H9 (cell line): ENCODE measurements at regions not wholly inside any gene's neighbourhood (a gene's known extent, or its start where the extent isn't known, plus 50 kb on each side); places are given as distances from the start of the nearest gene placed in this dataset.
A peak's percentile ranks its signal among the peaks of the same experiment; 100 is the strongest.

Source experiments
- DNase-seq: peaks from one replicate; pipeline ENCODE4 v3.0.0-alpha.2; 2017
- H2AFZ ChIP-seq: one replicate; pipeline ENCODE4 v1.6.1; 2013; ENCODE audit warnings: mild to moderate bottlenecking, low read length, control low read depth, moderate library complexity
- H2AK5ac ChIP-seq: 2 replicates; pipeline ENCODE4 v1.6.1; 2013; ENCODE audit warnings: low read length, control low read depth, mixed read lengths; ENCODE audit not compliant: insufficient read length
- H2BK120ac ChIP-seq: one replicate; pipeline ENCODE4 v1.6.1; 2013; ENCODE audit warnings: low read depth, mild to moderate bottlenecking, low read length, control low read depth, inconsistent platforms; ENCODE audit not compliant: poor library complexity, severe bottlenecking
- H2BK12ac ChIP-seq: 2 replicates; pipeline ENCODE4 v1.6.1; 2013; ENCODE audit warnings: low read length, control low read depth, mixed read lengths, low read depth; ENCODE audit not compliant: insufficient read length
- H2BK15ac ChIP-seq: 2 replicates; pipeline ENCODE4 v1.6.1; 2013; ENCODE audit warnings: low read depth, low read length, control low read depth
- H2BK20ac ChIP-seq: one replicate; pipeline ENCODE4 v1.6.1; 2013; ENCODE audit warnings: low read depth, mild to moderate bottlenecking, low read length, control low read depth, inconsistent platforms; ENCODE audit not compliant: poor library complexity, severe bottlenecking
- H2BK5ac ChIP-seq: 2 replicates; pipeline ENCODE4 v1.6.1; 2013; ENCODE audit warnings: low read length, control low read depth, mixed read lengths; ENCODE audit not compliant: insufficient read length
- H3K14ac ChIP-seq: 2 replicates; pipeline ENCODE4 v1.6.1; 2013; ENCODE audit warnings: low read length, control low read depth; ENCODE audit not compliant: insufficient read depth
- H3K18ac ChIP-seq: 2 replicates; pipeline ENCODE4 v1.6.1; 2013; ENCODE audit warnings: low read depth, mild to moderate bottlenecking, mixed read lengths, low read length, control low read depth; ENCODE audit not compliant: insufficient read length
- H3K23ac ChIP-seq: 2 replicates; pipeline ENCODE4 v1.6.1; 2013; ENCODE audit warnings: low read length, control low read depth, mixed read lengths, low read depth; ENCODE audit not compliant: insufficient read length
- H3K23me2 ChIP-seq: 2 replicates; pipeline ENCODE4 v1.6.1; 2013; ENCODE audit warnings: low read depth, mild to moderate bottlenecking, mixed read lengths, low read length, control low read depth; ENCODE audit not compliant: insufficient read length, poor library complexity, severe bottlenecking
- H3K27ac ChIP-seq: 2 replicates; pipeline ENCODE4 v1.5.1; 2013; ENCODE audit warnings: low read length, control low read depth, mixed read lengths, low read depth; ENCODE audit not compliant: insufficient read length
- H3K27me3 ChIP-seq: 2 replicates; pipeline ENCODE4 v1.6.1; 2013; ENCODE audit warnings: low read length, control low read depth, inconsistent platforms; ENCODE audit not compliant: insufficient read depth
- H3K4ac ChIP-seq: 2 replicates; pipeline ENCODE4 v1.6.1; 2013; ENCODE audit warnings: low read depth, mild to moderate bottlenecking, control low read depth, inconsistent platforms, low read length, moderate library complexity
- H3K4me1 ChIP-seq: 2 replicates; pipeline ENCODE4 v1.6.1; 2013; ENCODE audit warnings: low read length, control low read depth, inconsistent platforms; ENCODE audit not compliant: insufficient read depth
- H3K4me2 ChIP-seq: 2 replicates; pipeline ENCODE4 v1.6.1; 2013; ENCODE audit warnings: low read length, control low read depth, mixed read lengths; ENCODE audit not compliant: insufficient read length, insufficient read depth
- H3K56ac ChIP-seq: 2 replicates; pipeline ENCODE4 v1.6.1; 2013; ENCODE audit warnings: low read depth, mild to moderate bottlenecking, mixed read lengths, low read length, control low read depth; ENCODE audit not compliant: insufficient read length
- H3K79me1 ChIP-seq: 2 replicates; pipeline ENCODE4 v1.6.1; 2013; ENCODE audit warnings: low read depth, mild to moderate bottlenecking, moderate library complexity, low read length, control low read depth, inconsistent platforms; ENCODE audit not compliant: insufficient read depth, poor library complexity, severe bottlenecking
- H3K79me2 ChIP-seq: 2 replicates; pipeline ENCODE4 v1.6.1; 2013; ENCODE audit warnings: low read length, control low read depth, inconsistent platforms; ENCODE audit not compliant: insufficient read depth
- H3K9ac ChIP-seq: 2 replicates; pipeline ENCODE4 v1.6.1; 2013; ENCODE audit warnings: low read length, control low read depth, mixed read lengths; ENCODE audit not compliant: insufficient read length; ENCODE audit errors: extremely low read depth
- H3K9me3 ChIP-seq: one replicate; pipeline ENCODE4 v1.6.1; 2013; ENCODE audit warnings: low read depth, low read length, inconsistent platforms; ENCODE audit not compliant: control insufficient read depth
- H3T11ph ChIP-seq: one replicate; pipeline ENCODE4 v1.6.1; 2013; ENCODE audit warnings: mild to moderate bottlenecking, low read length, control low read depth, inconsistent platforms
- H4K20me1 ChIP-seq: one replicate; pipeline ENCODE4 v1.6.1; 2013; ENCODE audit not compliant: control insufficient read depth, insufficient read length, insufficient read depth
- H4K5ac ChIP-seq: 2 replicates; pipeline ENCODE4 v1.6.1; 2013; ENCODE audit warnings: low read depth, mild to moderate bottlenecking, mixed read lengths, low read length, control low read depth; ENCODE audit not compliant: insufficient read length
- H4K8ac ChIP-seq: replicated peaks from 2 replicates; pipeline ENCODE4 v1.6.1; 2013; ENCODE audit warnings: low read length, control low read depth, mixed read lengths, low read depth; ENCODE audit not compliant: insufficient read length
- H4K91ac ChIP-seq: 2 replicates; pipeline ENCODE4 v1.6.1; 2013; ENCODE audit warnings: low read depth, mild to moderate bottlenecking, moderate library complexity, mixed read lengths, low read length, control low read depth; ENCODE audit not compliant: insufficient read length
- H3K27ac Mint-ChIP-seq, 3 experiments: 2 replicates in 2 of 3; 3 replicates in 1 of 3; pipeline ENCODE4 v1.8.0; 2020 to 2021; ENCODE audit warnings: mixed read lengths in 3 of 3, mild to moderate bottlenecking in 1 of 3, moderate library complexity in 1 of 3
- H3K27me3 Mint-ChIP-seq: 2 replicates; pipeline ENCODE4 v1.8.0; 2021; ENCODE audit warnings: low read depth, mild to moderate bottlenecking, moderate library complexity, mixed read lengths
- H3K36me3 Mint-ChIP-seq, 3 experiments: 2 replicates in 2 of 3; 3 replicates in 1 of 3; pipeline ENCODE4 v1.8.0; 2020 to 2021; ENCODE audit warnings: low read depth in 3 of 3, mixed read lengths in 3 of 3; ENCODE audit not compliant: insufficient read depth in 1 of 3
- H3K4me1 Mint-ChIP-seq, 2 experiments: 2 replicates each; pipeline ENCODE4 v1.8.0; 2020; ENCODE audit warnings: mixed read lengths in 2 of 2
- H3K4me3 Mint-ChIP-seq, 2 experiments: 2 replicates in 1 of 2; 3 replicates in 1 of 2; pipeline ENCODE4 v1.8.0; 2020 to 2021; ENCODE audit warnings: mild to moderate bottlenecking in 2 of 2, mixed read lengths in 2 of 2, moderate library complexity in 1 of 2
- H3K9me3 Mint-ChIP-seq, 2 experiments: 2 replicates in 1 of 2; 3 replicates in 1 of 2; pipeline ENCODE4 v1.8.0; 2020; ENCODE audit warnings: mild to moderate bottlenecking in 2 of 2, mixed read lengths in 2 of 2, moderate library complexity in 1 of 2
- CTCF ChIP-seq: fragments of 200-600 bp; sonication (generic); conservative IDR thresholded peaks from 3 replicates; pipeline ENCODE4 v1.8.0; 2021; ENCODE audit warnings: antibody characterized with exemption, mild to moderate bottlenecking
- WGBS: extraction: QIAGEN DNeasy Blood & Tissue Kit; methylation state at CpG from one replicate; pipeline ENCODE4 v1.1.7; 2013; ENCODE audit warnings: missing lambda C conversion rate, low lambda C conversion rate, mixed read lengths; ENCODE audit not compliant: insufficient read length; ENCODE audit errors: extremely low coverage; 5-methylcytosine and 5-hydroxymethylcytosine counted together

GRCh38 chr13:29935309-29935981 is 85.0 kb upstream of the UBL3 start:
- Histone ChIP-seq H4K20me1 (no peaks in the 10 kb centered on the region), H2BK20ac (no peak overlapping the region), H2BK5ac (no peak overlapping the region), H4K91ac (no peak overlapping the region), H3K27me3 (peaks cover 3% of the 10 kb centered on the region; the same call in 1 of the 2 replicates), H4K5ac (no peak overlapping the region), H2AK5ac (no peak overlapping the region), H3K79me2 (no peaks in the 10 kb centered on the region), H2BK12ac (no peak overlapping the region), H3K18ac (no peak overlapping the region), H3T11ph (no peak overlapping the region), H2BK120ac (no peak overlapping the region), H2AFZ (no peak overlapping the region), H3K56ac (no peak overlapping the region), H3K23me2 (no peaks in the 10 kb centered on the region), H3K4me2 (no peak overlapping the region), H3K4me1 (peaks cover 4% of the 10 kb centered on the region; the same call in 1 of the 2 replicates), H3K9me3 (no peaks in the 10 kb centered on the region), H3K79me1 (no peaks in the 10 kb centered on the region), H3K9ac (no peak overlapping the region), H2BK15ac (no peak overlapping the region), H3K27ac (no peak overlapping the region), H3K14ac (no peak overlapping the region), H3K23ac (no peak overlapping the region), H3K4ac (no peak overlapping the region), H4K8ac (no peak overlapping the region)
- TF ChIP-seq CTCF: no peak
- no peak overlapping the region for H3K4me3 Mint-ChIP-seq
- H3K27ac Mint-ChIP-seq: peak overlapping the region in 1 of 3 experiments; percentile 93; a peak in 2 of 7 replicates
- no peak for DNase-seq
- H3K9me3 Mint-ChIP-seq: no peaks in the 10 kb centered on the region; a peak in 1 of 5 replicates
- H3K36me3 Mint-ChIP-seq: peaks cover 0 to 1% (median 0%) of the 10 kb centered on the region in 3 experiments; a peak in 2 of 7 replicates
- peaks cover 39% of the 10 kb centered on the region for H3K27me3 Mint-ChIP-seq
- H3K4me1 Mint-ChIP-seq: peaks cover 48 to 49% of the 10 kb centered on the region in 2 experiments
- no CpG with 5 or more reads among the region's 6 CpGs for WGBS
